DND-41 (cell line): ENCODE measurements at regions not wholly inside any gene's neighbourhood (a gene's known extent, or its start where the extent isn't known, plus 50 kb on each side); places are given as distances from the start of the nearest gene placed in this dataset.

ENCODE experiments used
- ATAC-seq: fragments of 200-7000 bp; cut with Tn5 transposase; 3 replicates; pipeline ENCODE4 v1.9.1; 2021; ENCODE audit warnings: low read depth; ENCODE audit not compliant: insufficient read depth
- DNase-seq: peaks from one replicate; pipeline ENCODE4 v3.0.0-alpha.2; 2020
- H2AFZ ChIP-seq: 2 replicates; pipeline ENCODE4 v1.6.0; 2012; ENCODE audit warnings: low read depth, low read length
- H3K27ac ChIP-seq: 2 replicates; pipeline ENCODE4 v1.5.1; 2012; ENCODE audit warnings: low read length, inconsistent platforms
- H3K27me3 ChIP-seq: fragments of 200-600 bp; sonication (generic); 2 replicates; pipeline ENCODE4 v1.6.0; 2012; ENCODE audit warnings: low read length, mild to moderate bottlenecking, inconsistent platforms; ENCODE audit not compliant: insufficient read depth, poor library complexity
- H3K36me3 ChIP-seq: 2 replicates; pipeline ENCODE4 v1.5.1; 2012; ENCODE audit warnings: low read length, inconsistent platforms; ENCODE audit not compliant: insufficient read depth
- H3K4me1 ChIP-seq: 2 replicates; pipeline ENCODE4 v1.5.1; 2012; ENCODE audit warnings: mild to moderate bottlenecking, low read length; ENCODE audit not compliant: insufficient read depth
- H3K4me2 ChIP-seq: 2 replicates; pipeline ENCODE4 v1.6.0; 2012; ENCODE audit warnings: mild to moderate bottlenecking, moderate library complexity, low read length, inconsistent platforms; ENCODE audit not compliant: insufficient read depth
- H3K4me3 ChIP-seq, 2 experiments: fragments of 200-600 bp in 1 of 2; shearing (Covaris generic) in 1 of 2; 2 replicates each; pipeline ENCODE4 v1.5.1; 2012 to 2016; ENCODE audit warnings: inconsistent platforms in 2 of 2, low read length in 2 of 2, mild to moderate bottlenecking in 2 of 2, low read depth in 1 of 2, moderate library complexity in 1 of 2
- H3K79me2 ChIP-seq: 2 replicates; pipeline ENCODE4 v1.6.0; 2012; ENCODE audit warnings: low read length, inconsistent platforms; ENCODE audit not compliant: insufficient read depth
- H3K9ac ChIP-seq: 2 replicates; pipeline ENCODE4 v1.6.0; 2012; ENCODE audit warnings: low read depth, mild to moderate bottlenecking, inconsistent platforms, low read length, moderate library complexity
- H3K9me3 ChIP-seq: 2 replicates; pipeline ENCODE4 v1.5.1; 2012; ENCODE audit warnings: low read length, moderate library complexity, mild to moderate bottlenecking, inconsistent platforms; ENCODE audit not compliant: insufficient read depth, severe bottlenecking
- H4K20me1 ChIP-seq: 2 replicates; pipeline ENCODE4 v1.6.0; 2012; ENCODE audit warnings: low read length; ENCODE audit not compliant: insufficient read depth
- EZH2 ChIP-seq: IDR thresholded peaks from 3 replicates; pipeline ENCODE4 v1.6.1; 2012; ENCODE audit warnings: borderline replicate concordance, low read depth, mild to moderate bottlenecking, moderate library complexity, low read length, inconsistent platforms; ENCODE audit not compliant: severe bottlenecking
- TF ChIP-seq, protein P1 (sequence below): IDR thresholded peaks from 2 replicates; pipeline ENCODE4 v1.5.1; 2012; ENCODE audit warnings: borderline replicate concordance, low read length, moderate library complexity, mild to moderate bottlenecking; ENCODE audit not compliant: poor library complexity, severe bottlenecking; ENCODE audit errors: extremely low read depth

DNA sequence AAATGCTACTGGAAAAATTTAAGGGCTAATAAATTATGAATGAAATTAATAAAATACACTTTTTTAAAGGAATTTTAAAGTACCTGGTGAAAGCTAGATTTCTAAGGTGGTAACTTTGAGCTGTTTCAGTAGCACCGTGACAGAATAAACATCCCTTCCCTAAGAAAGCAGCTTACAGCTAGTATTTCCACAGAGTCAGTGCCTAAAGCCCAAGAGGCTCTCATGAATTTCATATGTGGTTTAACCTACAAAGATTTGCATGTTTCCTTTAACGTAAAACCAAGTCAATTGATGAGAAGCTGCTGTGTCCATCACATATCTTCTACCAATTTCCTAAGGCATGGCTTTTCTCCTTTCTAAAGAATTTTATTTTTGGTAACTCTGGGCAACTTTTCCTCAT lies 56.8 kb downstream of the IFNG start:
- no peaks in the 10 kb centered on the region for H3K79me2 ChIP-seq
- no peak for TF ChIP-seq EZH2
- TF ChIP-seq, protein P1, sequence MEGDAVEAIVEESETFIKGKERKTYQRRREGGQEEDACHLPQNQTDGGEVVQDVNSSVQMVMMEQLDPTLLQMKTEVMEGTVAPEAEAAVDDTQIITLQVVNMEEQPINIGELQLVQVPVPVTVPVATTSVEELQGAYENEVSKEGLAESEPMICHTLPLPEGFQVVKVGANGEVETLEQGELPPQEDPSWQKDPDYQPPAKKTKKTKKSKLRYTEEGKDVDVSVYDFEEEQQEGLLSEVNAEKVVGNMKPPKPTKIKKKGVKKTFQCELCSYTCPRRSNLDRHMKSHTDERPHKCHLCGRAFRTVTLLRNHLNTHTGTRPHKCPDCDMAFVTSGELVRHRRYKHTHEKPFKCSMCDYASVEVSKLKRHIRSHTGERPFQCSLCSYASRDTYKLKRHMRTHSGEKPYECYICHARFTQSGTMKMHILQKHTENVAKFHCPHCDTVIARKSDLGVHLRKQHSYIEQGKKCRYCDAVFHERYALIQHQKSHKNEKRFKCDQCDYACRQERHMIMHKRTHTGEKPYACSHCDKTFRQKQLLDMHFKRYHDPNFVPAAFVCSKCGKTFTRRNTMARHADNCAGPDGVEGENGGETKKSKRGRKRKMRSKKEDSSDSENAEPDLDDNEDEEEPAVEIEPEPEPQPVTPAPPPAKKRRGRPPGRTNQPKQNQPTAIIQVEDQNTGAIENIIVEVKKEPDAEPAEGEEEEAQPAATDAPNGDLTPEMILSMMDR: no peak
- H4K20me1 ChIP-seq: no peaks in the 10 kb centered on the region
- H3K4me3 ChIP-seq: no peak overlapping the region
- H3K27me3 ChIP-seq: no peaks in the 10 kb centered on the region
- H2AFZ ChIP-seq: no peak overlapping the region
- no peak overlapping the region for H3K4me2 ChIP-seq
- no peaks in the 10 kb centered on the region for H3K4me1 ChIP-seq
- H3K9me3 ChIP-seq: no peaks in the 10 kb centered on the region
- H3K9ac ChIP-seq: no peak overlapping the region
- H3K27ac ChIP-seq: no peak overlapping the region
- ATAC-seq (no peak), DNase-seq (no peak)
- no peaks in the 10 kb centered on the region for H3K36me3 ChIP-seq

DNA sequence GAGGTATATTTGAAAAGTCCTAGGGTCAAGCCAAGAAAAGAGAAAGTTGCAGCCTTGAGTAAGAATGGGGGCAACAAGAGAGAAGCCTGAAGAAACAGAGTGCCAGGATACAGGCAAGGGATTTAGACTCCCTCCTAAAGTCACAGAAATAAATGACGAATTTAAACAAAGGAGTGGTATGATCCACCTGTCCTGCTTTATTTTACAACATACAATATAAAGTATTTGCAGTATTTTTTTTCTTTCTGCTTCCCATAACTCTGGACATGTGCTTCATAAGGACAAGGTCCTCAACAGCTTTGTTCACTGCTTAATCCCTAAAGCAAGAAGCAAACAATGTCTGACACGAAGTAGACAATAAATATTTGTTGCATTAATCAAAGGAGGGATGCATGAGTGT lies 57.4 kb downstream of the IFNG start:
- no peaks in the 10 kb centered on the region for H3K9me3 ChIP-seq
- DNase-seq: no peak
- H3K4me3 ChIP-seq: no peak overlapping the region
- no peaks in the 10 kb centered on the region for H3K27me3 ChIP-seq
- TF ChIP-seq EZH2: no peak
- TF ChIP-seq, protein P1: no peak
- no peak overlapping the region for H3K9ac ChIP-seq
- H3K4me2 ChIP-seq: no peak overlapping the region
- ATAC-seq: no peak
- no peaks in the 10 kb centered on the region for H3K36me3 ChIP-seq
- no peaks in the 10 kb centered on the region for H3K79me2 ChIP-seq
- H4K20me1 ChIP-seq: no peaks in the 10 kb centered on the region
- no peaks in the 10 kb centered on the region for H3K4me1 ChIP-seq
- no peak overlapping the region for H3K27ac ChIP-seq
- H2AFZ ChIP-seq: no peak overlapping the region

GRCh38 chr12:68100241-68100640 lies 59.3 kb downstream of the IFNG start:
- no peak overlapping the region for H3K27ac ChIP-seq
- no peaks in the 10 kb centered on the region for H3K9me3 ChIP-seq
- TF ChIP-seq, protein P1: no peak
- no peak for TF ChIP-seq EZH2
- no peaks in the 10 kb centered on the region for H4K20me1 ChIP-seq
- no peak overlapping the region for H2AFZ ChIP-seq
- H3K36me3 ChIP-seq: no peaks in the 10 kb centered on the region
- H3K9ac ChIP-seq: no peak overlapping the region
- H3K27me3 ChIP-seq: no peaks in the 10 kb centered on the region
- H3K4me3 ChIP-seq: no peak overlapping the region
- no peaks in the 10 kb centered on the region for H3K79me2 ChIP-seq
- no peak overlapping the region for H3K4me2 ChIP-seq
- no peak for ATAC-seq
- no peaks in the 10 kb centered on the region for H3K4me1 ChIP-seq
- no peak for DNase-seq

DNA sequence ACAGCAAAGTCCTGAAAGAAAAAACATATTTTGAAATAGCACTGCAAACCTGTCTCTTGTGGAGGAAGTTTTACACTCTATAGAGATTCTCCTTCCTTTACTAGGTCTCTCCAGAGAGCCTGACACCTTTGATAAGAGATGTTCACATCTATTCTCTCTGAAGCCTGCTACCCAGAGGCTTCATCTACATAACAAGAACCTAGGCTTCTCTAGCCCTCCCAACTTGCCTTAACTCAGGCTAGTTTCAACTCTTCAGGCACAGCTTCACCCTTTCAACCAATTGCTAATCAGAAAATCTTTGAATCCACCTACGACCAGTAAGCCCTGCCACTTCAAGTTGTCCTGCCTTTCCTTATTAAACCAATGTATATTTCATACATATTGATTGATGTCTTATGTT lies 60.6 kb downstream of the IFNG start:
- no peaks in the 10 kb centered on the region for H4K20me1 ChIP-seq
- H3K9ac ChIP-seq: no peak overlapping the region
- H3K4me2 ChIP-seq: no peak overlapping the region
- no peaks in the 10 kb centered on the region for H3K36me3 ChIP-seq
- H3K4me1 ChIP-seq: no peaks in the 10 kb centered on the region
- H2AFZ ChIP-seq: no peak overlapping the region
- TF ChIP-seq, protein P1: no peak
- no peak for TF ChIP-seq EZH2
- no peak overlapping the region for H3K4me3 ChIP-seq
- H3K27ac ChIP-seq: no peak overlapping the region
- H3K9me3 ChIP-seq: no peaks in the 10 kb centered on the region
- DNase-seq (no peak), ATAC-seq (no peak)
- no peaks in the 10 kb centered on the region for H3K27me3 ChIP-seq
- H3K79me2 ChIP-seq: no peaks in the 10 kb centered on the region
